ENCODE measurements at regions not wholly inside any gene's neighbourhood (a gene's known extent, or its start where the extent isn't known, plus 50 kb on each side); places are given as distances from the start of the nearest gene placed in this dataset.
"Not testable (repeated sequence)": the region's sequence is repeated elsewhere in the genome, so short reads cannot be mapped to it uniquely, and the experiment has no call there.

- no peak for DNase-seq (ENCODE audit: extremely low read depth, low read depth)
- TF ChIP-seq CTCF (IDR thresholded peaks at IDR 0.05; ENCODE audit: low read depth, low read length) = no peak
Measured at GRCh38 chr11:82398300-82398815, 335.3 kb downstream of the FAM181B start.

- not testable (repeated sequence) for DNase-seq (ENCODE audit: extremely low read depth, low read depth)
Measured at GRCh38 chr11:82396639-82397038, 337.0 kb downstream of the FAM181B start.

DNA sequence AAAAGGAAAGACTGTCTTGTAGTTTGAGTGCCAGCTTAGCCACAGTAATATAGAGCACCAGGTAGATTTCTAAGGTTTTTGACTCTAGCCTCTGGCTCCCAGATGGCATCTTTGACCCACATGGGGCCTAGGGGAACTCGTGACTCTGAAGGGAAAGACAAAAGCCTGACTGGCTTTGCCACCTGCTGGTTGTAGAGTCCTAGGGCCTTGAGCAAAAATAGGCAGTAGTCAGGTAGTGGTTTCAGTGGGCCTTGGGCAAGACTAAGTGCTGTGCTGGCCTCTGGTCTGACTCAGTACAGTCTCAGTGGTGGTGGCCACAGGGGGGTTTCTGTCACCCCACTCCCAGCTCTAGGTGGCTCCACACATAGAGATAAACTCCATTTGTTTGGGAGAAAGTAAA, 349.4 kb downstream of the FAM181B start:
- DNase-seq (ENCODE audit: extremely low read depth, low read depth) = no peak
- no peak for TF ChIP-seq CTCF (IDR thresholded peaks at IDR 0.05; ENCODE audit: low read depth, low read length)

DNA sequence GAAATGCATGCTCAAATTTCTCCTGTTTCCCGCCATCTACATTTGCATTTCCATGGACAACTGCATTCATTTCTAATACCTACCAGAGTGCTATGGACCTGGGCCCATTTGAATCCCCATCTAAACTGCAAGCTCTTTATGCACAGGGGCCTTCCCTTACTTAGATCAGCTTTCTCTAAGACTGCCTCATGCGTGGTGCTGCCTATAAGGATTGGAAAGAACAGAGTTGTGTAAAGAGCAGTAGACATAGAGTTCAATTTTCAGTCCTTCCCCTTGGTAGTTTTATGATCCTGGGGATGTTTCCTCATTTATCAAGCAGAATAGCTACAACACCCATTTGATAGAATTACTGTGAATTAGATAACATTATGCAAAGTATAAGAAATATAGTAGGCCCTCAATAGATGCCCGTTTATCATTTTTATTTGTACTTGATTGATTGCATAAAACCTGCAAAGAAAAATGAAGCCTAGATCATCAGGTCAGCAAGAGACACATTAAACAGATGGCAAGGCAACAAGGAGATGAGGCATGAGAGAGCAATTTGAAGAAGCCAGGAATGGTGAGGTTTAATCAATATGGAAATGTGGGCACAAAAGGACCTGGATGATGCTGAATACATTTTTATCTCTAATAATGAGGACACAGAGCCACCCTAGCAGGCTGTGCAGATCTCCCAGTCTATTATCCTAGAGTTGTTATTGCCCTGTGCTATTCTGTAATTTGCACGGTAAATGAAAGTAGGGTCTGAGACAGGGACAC, 359.7 kb downstream of the FAM181B start:
- no peak for DNase-seq (ENCODE audit: extremely low read depth, low read depth)
- TF ChIP-seq CTCF (IDR thresholded peaks at IDR 0.05; ENCODE audit: low read depth, low read length) = no peak

GRCh38 chr11:82365351-82365750, 368.3 kb downstream of the FAM181B start:
- no peak for TF ChIP-seq CTCF (IDR thresholded peaks at IDR 0.05; ENCODE audit: low read depth, low read length)
- DNase-seq (ENCODE audit: extremely low read depth, low read depth) = no peak

GRCh38 chr11:82356316-82356715, 377.3 kb downstream of the FAM181B start:
- TF ChIP-seq CTCF (IDR thresholded peaks at IDR 0.05; ENCODE audit: low read depth, low read length) = no peak
- DNase-seq (ENCODE audit: extremely low read depth, low read depth) = no peak

GRCh38 chr11:82355313-82355823, 378.3 kb downstream of the FAM181B start:
- no peak for TF ChIP-seq CTCF (IDR thresholded peaks at IDR 0.05; ENCODE audit: low read depth, low read length)
- no peak for DNase-seq (ENCODE audit: extremely low read depth, low read depth)

Data from AG09319 (cell line).